ENCODE measurements at regions not wholly inside any gene's neighbourhood (a gene's known extent, or its start where the extent isn't known, plus 50 kb on each side); places are given as distances from the start of the nearest gene placed in this dataset.

DNA sequence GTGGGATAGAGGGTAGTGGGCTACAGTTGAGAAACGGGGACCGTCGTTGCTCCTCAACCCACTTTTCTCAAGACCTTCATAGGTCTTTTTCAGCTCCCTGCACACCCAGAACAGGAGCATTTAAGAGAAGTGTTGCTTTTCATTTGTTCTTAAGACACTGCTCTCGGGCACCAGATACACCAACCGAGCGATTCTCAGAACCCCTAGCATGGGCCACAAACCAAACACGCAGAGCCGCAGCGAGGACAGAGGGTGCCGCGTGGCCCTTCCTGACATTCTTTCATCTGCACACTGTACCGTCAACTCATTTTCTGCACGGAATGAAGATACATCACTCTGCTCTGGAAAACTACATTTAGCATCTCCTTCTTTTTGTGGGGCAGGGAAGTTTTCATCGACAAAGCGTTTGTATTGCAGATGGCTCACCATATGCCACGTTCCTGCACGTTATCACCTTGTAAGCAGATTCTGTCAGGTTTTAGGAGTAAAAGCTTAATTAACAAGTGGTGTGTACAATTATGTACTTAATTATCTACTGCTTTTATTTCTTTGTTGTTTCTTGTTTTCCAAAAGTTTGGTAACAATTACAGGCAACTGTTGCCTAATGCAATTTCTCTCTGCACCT, 70.4 kb upstream of the MLN start:
- H3K27me3 ChIP-seq (replicated peaks), result peaks cover 12% of the 10 kb centered on the region
- H3K27ac ChIP-seq, result no peak overlapping the region
- in situ Hi-C loops (cut with HindIII; ENCODE audit: low pct_ligation_motif_present, low sequenced_read_pairs), result no loop called here
- H3K4me3 ChIP-seq (ENCODE audit: low read depth, low read length), result no peak overlapping the region
- TF ChIP-seq, protein P1, sequence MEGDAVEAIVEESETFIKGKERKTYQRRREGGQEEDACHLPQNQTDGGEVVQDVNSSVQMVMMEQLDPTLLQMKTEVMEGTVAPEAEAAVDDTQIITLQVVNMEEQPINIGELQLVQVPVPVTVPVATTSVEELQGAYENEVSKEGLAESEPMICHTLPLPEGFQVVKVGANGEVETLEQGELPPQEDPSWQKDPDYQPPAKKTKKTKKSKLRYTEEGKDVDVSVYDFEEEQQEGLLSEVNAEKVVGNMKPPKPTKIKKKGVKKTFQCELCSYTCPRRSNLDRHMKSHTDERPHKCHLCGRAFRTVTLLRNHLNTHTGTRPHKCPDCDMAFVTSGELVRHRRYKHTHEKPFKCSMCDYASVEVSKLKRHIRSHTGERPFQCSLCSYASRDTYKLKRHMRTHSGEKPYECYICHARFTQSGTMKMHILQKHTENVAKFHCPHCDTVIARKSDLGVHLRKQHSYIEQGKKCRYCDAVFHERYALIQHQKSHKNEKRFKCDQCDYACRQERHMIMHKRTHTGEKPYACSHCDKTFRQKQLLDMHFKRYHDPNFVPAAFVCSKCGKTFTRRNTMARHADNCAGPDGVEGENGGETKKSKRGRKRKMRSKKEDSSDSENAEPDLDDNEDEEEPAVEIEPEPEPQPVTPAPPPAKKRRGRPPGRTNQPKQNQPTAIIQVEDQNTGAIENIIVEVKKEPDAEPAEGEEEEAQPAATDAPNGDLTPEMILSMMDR (IDR thresholded peaks at IDR 0.05; ENCODE audit: low read depth, low read length, missing control alignments), result no peak
- no peaks in the 10 kb centered on the region for H3K36me3 ChIP-seq (replicated peaks)
- DNase-seq, result no peak

DNA sequence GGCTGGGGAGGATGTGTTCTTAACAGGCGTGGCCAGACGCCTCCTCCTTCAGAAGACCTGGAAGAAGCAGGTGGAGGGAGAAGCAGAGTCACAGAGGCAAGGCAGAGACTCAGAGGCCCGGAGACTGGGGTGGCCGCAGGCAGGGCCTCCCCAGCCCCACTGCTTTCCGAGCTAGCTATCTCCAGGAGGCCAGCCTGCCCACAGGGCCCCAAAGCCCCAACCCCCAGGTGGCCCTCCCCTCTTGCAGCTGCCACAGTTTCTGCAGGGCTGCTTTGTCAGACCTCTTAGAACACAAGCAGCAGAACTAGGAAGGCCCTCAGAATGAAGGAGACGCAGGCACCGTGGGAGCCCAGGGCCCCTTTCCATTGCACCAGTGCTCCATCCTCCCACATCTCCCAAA, 69.0 kb upstream of the MLN start:
- H3K4me3 ChIP-seq (ENCODE audit: low read depth, low read length), result no peak overlapping the region
- no peak for DNase-seq
- peaks cover 12% of the 10 kb centered on the region for H3K27me3 ChIP-seq (replicated peaks)
- in situ Hi-C loops (cut with HindIII; ENCODE audit: low pct_ligation_motif_present, low sequenced_read_pairs), result no loop called here
- TF ChIP-seq, protein P1 (IDR thresholded peaks at IDR 0.05; ENCODE audit: low read depth, low read length, missing control alignments), result no peak
- no peaks in the 10 kb centered on the region for H3K36me3 ChIP-seq (replicated peaks)
- no peak overlapping the region for H3K27ac ChIP-seq

DNA sequence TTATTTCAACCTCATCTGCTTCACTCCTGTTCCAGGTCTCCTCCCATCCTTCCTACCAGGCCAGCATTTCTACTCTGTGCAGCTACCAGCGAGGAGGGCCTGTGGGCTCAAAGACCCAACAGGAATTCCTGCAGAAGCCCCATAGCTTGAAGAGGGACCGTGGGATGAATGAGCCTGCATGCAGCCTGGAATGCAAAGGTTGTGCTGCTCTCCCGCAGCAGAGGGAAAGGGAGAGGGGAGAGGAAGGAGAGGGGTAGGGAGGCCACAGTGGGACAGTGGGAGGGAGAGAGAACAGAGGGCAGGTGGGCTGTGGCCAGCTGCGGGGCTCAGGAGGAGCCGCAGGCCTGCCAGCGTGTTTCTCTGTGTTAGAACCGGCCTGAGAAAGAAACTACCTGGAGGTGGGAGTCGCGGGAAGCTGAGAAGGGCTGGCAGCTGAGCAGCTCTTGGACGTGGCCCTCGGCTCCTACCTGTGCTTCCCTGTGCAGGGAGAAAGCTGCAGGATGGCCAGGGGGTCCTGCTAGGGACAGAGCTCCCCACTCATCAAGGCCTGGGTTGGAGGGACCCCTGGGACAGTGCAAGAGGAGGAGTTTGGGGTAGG, 66.1 kb upstream of the MLN start:
- TF ChIP-seq, protein P1 (IDR thresholded peaks at IDR 0.05; ENCODE audit: low read depth, low read length, missing control alignments), result no peak
- in situ Hi-C loops (cut with HindIII; ENCODE audit: low pct_ligation_motif_present, low sequenced_read_pairs), result no loop called here
- no peak for DNase-seq
- Histone ChIP-seq H3K27me3 (replicated peaks) (peaks cover 9% of the 10 kb centered on the region), H3K4me3 (ENCODE audit: low read depth, low read length) (no peak overlapping the region), H3K27ac (no peak overlapping the region), H3K36me3 (replicated peaks) (no peaks in the 10 kb centered on the region)

DNA sequence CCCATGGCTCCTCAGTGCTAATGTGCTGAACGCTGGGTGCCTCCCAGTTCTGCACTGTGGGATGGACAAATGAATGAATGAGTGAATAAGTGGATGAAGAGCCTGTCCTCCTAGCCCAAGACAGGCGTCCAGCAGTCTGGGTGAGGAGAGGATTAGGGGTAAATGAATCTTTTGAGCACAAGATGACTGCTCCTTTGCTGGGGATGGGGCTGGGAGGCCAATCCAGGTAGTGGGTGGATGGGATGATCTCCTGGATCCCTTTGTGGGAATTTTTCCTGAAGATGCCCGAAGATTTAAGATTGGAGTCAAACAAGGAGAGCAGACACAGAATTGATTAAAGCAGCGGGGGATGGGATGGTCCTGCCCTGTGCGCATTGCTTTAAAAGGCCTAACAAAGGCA, 65.3 kb upstream of the MLN start:
- Histone ChIP-seq H3K27me3 (replicated peaks) (peaks cover 6% of the 10 kb centered on the region), H3K4me3 (ENCODE audit: low read depth, low read length) (no peak overlapping the region), H3K27ac (no peak overlapping the region), H3K36me3 (replicated peaks) (no peaks in the 10 kb centered on the region)
- in situ Hi-C loops (cut with HindIII; ENCODE audit: low pct_ligation_motif_present, low sequenced_read_pairs), result no loop called here
- DNase-seq, result no peak
- TF ChIP-seq, protein P1 (IDR thresholded peaks at IDR 0.05; ENCODE audit: low read depth, low read length, missing control alignments), result no peak

DNA sequence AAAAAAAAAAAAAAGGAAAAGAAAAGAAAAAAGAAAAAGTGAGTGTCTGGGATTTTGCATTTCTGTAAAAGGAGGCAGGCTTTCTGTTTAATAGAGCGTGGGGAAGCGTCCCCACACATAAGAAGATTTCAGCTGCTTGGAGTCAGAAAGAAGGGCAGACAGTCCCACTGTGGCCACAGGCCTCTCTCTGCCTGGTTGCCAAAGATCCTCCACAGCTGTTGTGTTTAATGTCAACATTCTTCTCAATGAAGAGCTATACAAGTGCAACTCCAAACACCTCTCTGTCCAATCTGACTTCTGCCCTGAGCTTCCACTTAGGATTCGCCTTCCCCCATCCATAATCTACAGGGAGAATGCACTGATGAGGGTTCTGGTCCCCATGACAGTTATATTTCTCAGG, 64.3 kb upstream of the MLN start:
- TF ChIP-seq, protein P1 (IDR thresholded peaks at IDR 0.05; ENCODE audit: low read depth, low read length, missing control alignments), result no peak
- no peak overlapping the region for H3K4me3 ChIP-seq (ENCODE audit: low read depth, low read length)
- no peak overlapping the region for H3K27ac ChIP-seq
- no peak for DNase-seq
- H3K36me3 ChIP-seq (replicated peaks), result no peaks in the 10 kb centered on the region
- H3K27me3 ChIP-seq (replicated peaks), result peaks cover 4% of the 10 kb centered on the region
- in situ Hi-C loops (cut with HindIII; ENCODE audit: low pct_ligation_motif_present, low sequenced_read_pairs), result no loop called here

Measured in brain microvascular endothelial cell (primary cell).